GM18502 (cell line): ENCODE measurements at regions not wholly inside any gene's neighbourhood (a gene's known extent, or its start where the extent isn't known, plus 50 kb on each side); places are given as distances from the start of the nearest gene placed in this dataset.

Experiments used
- ATAC-seq: cut with Tn5 transposase; IDR thresholded peaks from one replicate; pipeline ENCODE4 v1.9.1; 2021; ENCODE audit warnings: mild to moderate bottlenecking; ENCODE audit not compliant: unreplicated experiment, poor library complexity

DNA sequence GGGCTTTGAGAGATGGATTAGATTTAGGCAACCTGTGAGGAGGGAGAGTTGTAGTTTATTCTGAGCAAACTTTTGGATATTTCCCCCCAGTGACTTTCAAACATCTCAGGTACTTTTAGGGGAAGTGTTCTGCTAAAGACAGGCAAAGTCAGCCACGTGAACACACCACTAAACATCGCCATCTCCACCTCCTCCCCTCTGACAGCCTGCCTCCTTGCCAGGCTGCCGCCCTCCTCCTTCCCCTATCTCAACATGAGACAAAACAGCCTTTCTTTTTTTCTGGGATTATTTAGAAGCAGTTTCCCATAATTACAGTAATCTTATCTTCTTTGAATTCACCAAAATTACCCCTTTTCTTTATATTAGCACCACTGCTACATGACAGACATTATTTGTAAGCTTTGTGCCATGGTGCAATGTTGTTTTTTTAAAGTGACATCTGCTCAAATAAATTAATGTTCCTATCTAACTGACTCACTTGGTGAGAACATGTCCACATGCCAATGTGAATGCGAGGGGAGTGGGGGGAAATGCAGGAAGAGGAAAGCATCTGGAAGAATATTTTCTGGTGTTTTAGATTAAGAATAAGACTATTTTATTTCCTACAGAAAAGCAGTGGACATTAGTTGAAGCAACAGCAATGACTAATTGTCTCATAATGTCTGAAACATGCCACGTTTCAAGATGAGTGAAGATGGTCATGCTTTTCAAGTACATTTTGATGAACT is 147.8 kb upstream of the ATP1B1 start:
- ATAC-seq, result no peak

GRCh38 chr1:168959382-168959781 is 147.1 kb upstream of the ATP1B1 start:
- no peak for ATAC-seq

DNA sequence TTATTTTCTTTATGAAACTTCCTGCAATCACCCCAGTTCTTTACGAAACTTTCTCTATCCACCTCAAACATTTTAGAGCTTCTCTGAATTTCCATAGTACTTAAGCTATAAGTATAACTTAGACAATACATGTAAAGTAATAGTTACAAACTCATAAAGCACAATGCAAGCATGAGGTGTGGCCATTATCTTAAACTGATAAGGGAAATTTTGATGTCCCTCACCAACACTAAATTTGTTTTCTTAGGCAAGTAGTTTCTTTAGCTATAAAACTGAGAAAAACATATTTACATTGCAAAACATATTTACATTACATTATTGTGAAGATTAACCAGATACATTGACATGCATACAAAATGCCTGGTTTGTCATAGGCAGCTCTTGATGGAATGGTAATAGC is 146.4 kb upstream of the ATP1B1 start:
- no peak for ATAC-seq

- no peak for ATAC-seq
Observed at GRCh38 chr1:168960595-168960994, 145.9 kb upstream of the ATP1B1 start.

DNA sequence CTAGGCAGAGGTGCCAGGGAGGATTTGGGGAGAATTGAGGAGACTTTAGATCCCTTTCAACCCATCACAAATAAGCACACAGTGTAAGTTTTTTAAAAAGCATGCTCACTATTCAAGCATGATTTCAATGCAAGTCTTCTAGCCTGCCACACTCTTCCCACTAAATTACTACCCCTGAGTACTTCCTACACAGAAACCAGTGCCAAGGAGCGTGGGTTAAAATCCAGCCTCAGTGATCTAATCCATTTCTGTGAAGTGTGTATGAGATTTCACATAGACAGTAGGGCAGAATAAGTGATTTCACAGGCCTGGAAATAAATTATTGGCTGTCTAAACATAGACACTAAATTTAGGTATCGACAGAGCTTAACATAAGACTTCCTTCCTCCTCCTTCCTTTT is 142.9 kb upstream of the ATP1B1 start:
- no peak for ATAC-seq

DNA sequence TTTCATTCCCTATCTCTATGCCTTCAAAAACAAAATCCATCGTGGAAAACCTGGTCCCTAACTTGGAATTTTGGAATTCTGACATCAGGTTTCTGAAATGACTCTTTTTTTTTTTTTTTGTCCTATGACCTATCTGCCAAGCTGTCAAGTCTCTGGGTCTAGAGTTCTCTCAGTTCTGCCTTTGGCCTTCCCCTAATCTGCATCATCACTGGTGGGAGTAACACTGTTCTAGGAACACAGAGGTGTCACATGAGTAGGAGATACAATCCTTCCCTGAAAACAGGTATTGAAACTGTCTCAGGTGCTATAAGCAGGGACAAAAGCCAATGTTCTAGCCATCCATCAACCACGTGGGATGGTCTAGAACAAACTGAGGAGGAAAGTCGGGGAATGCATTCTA is 142.0 kb upstream of the ATP1B1 start:
- ATAC-seq, result no peak

GRCh38 chr1:168966217-168966616 is 140.3 kb upstream of the ATP1B1 start:
- ATAC-seq, result no peak

GRCh38 chr1:168966636-168967035 is 139.9 kb upstream of the ATP1B1 start:
- no peak for ATAC-seq

GRCh38 chr1:168970926-168971659 is 135.4 kb upstream of the ATP1B1 start:
- no peak for ATAC-seq

GRCh38 chr1:168972225-168972624 is 134.3 kb upstream of the ATP1B1 start:
- ATAC-seq, result no peak

GRCh38 chr1:168972887-168973286 is 133.6 kb upstream of the ATP1B1 start:
- no peak for ATAC-seq

DNA sequence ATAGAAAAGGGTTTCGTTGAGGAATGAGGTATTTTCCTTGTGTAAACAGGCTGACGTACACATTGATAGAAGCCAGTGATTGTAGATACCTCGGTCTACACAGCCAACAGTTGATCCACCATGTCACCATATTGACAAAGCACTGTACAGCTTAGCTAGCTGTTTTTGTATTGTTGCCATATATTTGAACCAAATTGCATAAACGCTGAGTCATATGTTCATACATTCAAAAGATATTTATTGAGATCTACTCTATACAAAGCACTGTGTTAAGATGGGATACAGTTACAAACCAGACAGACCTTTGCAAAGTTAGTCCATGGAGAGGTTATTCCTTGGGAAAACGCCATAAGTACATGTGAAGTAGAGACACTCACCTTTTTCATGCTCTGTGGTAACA is 132.4 kb upstream of the ATP1B1 start:
- no peak for ATAC-seq

- no peak for ATAC-seq
Observed at GRCh38 chr1:168974611-168975010, 131.9 kb upstream of the ATP1B1 start.

GRCh38 chr1:168976267-168976666 is 130.2 kb upstream of the ATP1B1 start:
- ATAC-seq, result no peak

DNA sequence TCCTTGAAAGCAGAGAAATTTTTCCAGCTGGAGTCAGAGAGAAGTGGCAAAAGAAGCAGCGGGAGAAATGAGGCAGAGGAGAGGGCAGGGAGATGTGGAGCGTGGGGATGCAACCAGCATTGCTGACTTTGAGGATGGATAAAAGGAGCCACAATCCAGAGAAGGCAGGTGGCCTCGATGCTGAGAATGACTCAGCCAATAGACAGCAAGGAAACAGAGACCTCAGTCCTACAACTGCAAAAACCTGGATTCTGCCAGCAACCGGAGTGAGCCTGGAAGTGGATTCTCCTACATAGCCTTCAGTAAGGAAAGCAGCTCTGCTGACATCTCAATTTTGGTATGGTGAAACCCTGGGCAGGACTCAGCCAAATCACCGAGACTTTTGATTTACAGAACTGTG is 128.9 kb upstream of the ATP1B1 start:
- ATAC-seq, result no peak

GRCh38 chr1:168979276-168979675 is 127.2 kb upstream of the ATP1B1 start:
- no peak for ATAC-seq

DNA sequence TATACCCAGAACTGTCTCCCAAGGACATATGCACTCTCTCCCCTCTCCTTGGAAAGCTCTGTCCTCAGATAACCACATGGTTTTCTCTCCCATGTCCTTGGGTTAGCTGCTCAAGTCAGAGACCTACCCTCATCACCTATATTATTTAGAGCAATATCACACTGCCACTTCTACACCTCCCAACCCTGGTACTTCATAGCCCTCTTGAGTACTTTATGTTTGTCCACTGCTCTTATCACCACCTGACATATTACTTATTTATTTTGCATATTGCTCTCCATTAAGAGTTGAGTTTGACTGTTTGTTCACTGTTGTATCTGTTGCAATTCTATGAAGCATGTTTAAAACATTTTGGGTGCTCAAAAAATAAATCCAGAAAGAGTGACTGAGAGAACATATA is 126.3 kb upstream of the ATP1B1 start:
- ATAC-seq, result no peak

DNA sequence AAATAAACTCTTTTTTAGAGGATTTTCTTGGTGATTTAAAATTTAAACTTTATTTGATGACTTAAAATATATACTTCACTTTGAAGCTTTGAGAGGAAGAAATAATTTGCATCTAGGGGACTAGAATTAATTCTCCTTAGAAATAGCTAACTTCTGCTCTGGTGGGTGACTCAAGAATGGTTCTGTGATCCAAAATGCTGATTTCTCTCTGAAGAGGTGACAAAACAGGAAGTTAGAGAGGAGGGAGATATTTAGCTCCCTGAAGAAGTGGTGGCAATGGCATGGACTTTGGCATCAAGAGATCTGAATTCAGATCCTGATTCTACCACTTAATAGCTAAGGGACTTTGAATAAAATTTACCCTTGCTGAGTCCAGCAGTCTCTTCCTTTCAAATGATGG is 125.8 kb upstream of the ATP1B1 start:
- no peak for ATAC-seq

DNA sequence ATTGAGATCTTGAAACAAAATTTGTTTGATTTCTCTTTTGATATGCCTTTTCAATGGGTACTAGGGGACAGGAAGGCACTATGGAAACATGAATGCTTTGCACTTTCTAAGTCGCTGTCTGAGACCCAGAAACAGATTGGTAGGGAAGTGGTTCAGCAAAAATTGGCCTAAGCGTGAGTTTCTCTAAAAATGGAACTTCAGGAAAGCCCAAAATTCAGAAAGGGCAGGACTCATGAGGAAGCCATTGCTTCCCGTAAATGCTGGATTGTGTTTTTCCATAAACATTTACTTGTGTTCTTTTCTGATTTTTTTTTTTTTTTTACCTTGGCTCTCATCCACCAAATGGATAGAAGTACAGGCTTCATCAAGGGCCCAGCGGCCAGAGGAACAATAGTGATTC is 123.7 kb upstream of the ATP1B1 start:
- no peak for ATAC-seq

- ATAC-seq, result no peak
Observed at GRCh38 chr1:168987330-168987729, 119.2 kb upstream of the ATP1B1 start.

DNA sequence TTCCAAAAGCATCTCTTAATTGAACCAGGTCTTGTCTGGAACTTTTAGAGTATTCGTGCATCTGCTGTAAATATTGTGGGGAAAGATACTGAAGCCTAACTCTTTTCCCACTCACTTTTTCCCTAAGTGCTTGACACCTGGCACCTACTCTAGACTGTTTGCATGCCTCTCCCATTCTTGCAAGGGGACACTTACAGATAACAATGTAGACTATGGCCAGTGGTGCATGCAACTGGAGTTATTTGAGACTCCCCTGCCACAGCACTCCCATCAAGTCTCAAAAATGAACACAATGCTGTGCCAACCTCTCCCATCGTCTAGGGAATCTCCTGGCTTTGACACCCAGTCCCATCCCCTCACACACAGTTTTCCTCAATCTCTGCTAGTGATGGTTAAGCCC is 118.6 kb upstream of the ATP1B1 start:
- ATAC-seq, result no peak

GRCh38 chr1:168989985-168990384 is 116.5 kb upstream of the ATP1B1 start:
- no peak for ATAC-seq
